Calu3 (cell line): ENCODE measurements at regions not wholly inside any gene's neighbourhood (a gene's known extent, or its start where the extent isn't known, plus 50 kb on each side); places are given as distances from the start of the nearest gene placed in this dataset.

Experiments used
- BruUV-seq: library from RNA; stranded (reverse); fragments of 400-500 nt; replicated peaks from 2 replicates; lab custom pipeline; 2021; lab: Mats Ljungman, UMichigan
- CTCF ChIA-PET: fragments of 300-600 bp; sonication (Branson Sonifier 250); formaldehyde crosslinking; loops from one replicate; lab custom pipeline; 2022; ENCODE audit warnings: antibody characterized with exemption; lab: Charles Lee
- DNase-seq: peaks from one replicate; pipeline ENCODE4 v3.0.0; 2022
- H3K27ac Mint-ChIP-seq: one replicate; pipeline ENCODE4 v1.8.0; 2022; ENCODE audit warnings: mixed read lengths; ENCODE audit not compliant: unreplicated experiment
- H3K27me3 Mint-ChIP-seq: one replicate; pipeline ENCODE4 v1.8.0; 2022; ENCODE audit warnings: mixed read lengths; ENCODE audit not compliant: unreplicated experiment
- H3K36me3 Mint-ChIP-seq: one replicate; pipeline ENCODE4 v1.8.0; 2022; ENCODE audit warnings: mild to moderate bottlenecking, moderate library complexity, mixed read lengths; ENCODE audit not compliant: insufficient read depth, unreplicated experiment
- H3K4me1 Mint-ChIP-seq: one replicate; pipeline ENCODE4 v1.8.0; 2022; ENCODE audit warnings: mild to moderate bottlenecking, low read depth, mixed read lengths; ENCODE audit not compliant: unreplicated experiment
- H3K4me3 Mint-ChIP-seq: one replicate; pipeline ENCODE4 v1.8.0; 2022; ENCODE audit warnings: mild to moderate bottlenecking, low read depth, moderate library complexity, mixed read lengths; ENCODE audit not compliant: unreplicated experiment
- H3K9me3 Mint-ChIP-seq: one replicate; pipeline ENCODE4 v1.8.0; 2022; ENCODE audit warnings: low read depth, mixed read lengths; ENCODE audit not compliant: unreplicated experiment
- CTCF ChIP-seq: fragments of 200-600 bp; IDR thresholded peaks from one replicate; pipeline ENCODE4 v1.8.0; 2022; ENCODE audit warnings: antibody characterized with exemption; ENCODE audit not compliant: unreplicated experiment
- intact Hi-C: fragments of 100-400 bp; cut with micrococcal nuclease; formaldehyde crosslinking; loops from one replicate; pipeline ENCODE4 v1.10.0; 2022; ENCODE audit not compliant: unreplicated experiment

- no TSS peak for BruUV-seq
- DNase-seq, result no peak
Measured at GRCh38 chr2:66665124-66665984, 230.4 kb downstream of the MEIS1 start.

GRCh38 chr2:66667301-66667700 lies 232.4 kb downstream of the MEIS1 start:
- no peaks in the 10 kb centered on the region for H3K27me3 Mint-ChIP-seq
- BruUV-seq, result no TSS peak
- H3K36me3 Mint-ChIP-seq, result no peaks in the 10 kb centered on the region
- H3K27ac Mint-ChIP-seq, result no peak overlapping the region
- DNase-seq, result no peak
- CTCF ChIA-PET, result no interaction called here
- H3K4me3 Mint-ChIP-seq, result no peak overlapping the region
- intact Hi-C loops, result no loop called here
- H3K4me1 Mint-ChIP-seq, result no peaks in the 10 kb centered on the region
- no peaks in the 10 kb centered on the region for H3K9me3 Mint-ChIP-seq
- TF ChIP-seq CTCF, result no peak

More at GRCh38 chr2:66665124-66665984, 230.4 kb downstream of the MEIS1 start:
- Mint-ChIP-seq H3K27ac (no peak overlapping the region), H3K36me3 (no peaks in the 10 kb centered on the region), H3K4me1 (no peaks in the 10 kb centered on the region), H3K4me3 (no peak overlapping the region), H3K27me3 (peaks cover 3% of the 10 kb centered on the region), H3K9me3 (no peaks in the 10 kb centered on the region)
- CTCF ChIA-PET, result no interaction called here
- intact Hi-C loops, result no loop called here
- TF ChIP-seq CTCF, result no peak

- no peak for DNase-seq
- TF ChIP-seq CTCF, result no peak
- Mint-ChIP-seq H3K36me3 (no peaks in the 10 kb centered on the region), H3K4me1 (no peaks in the 10 kb centered on the region), H3K4me3 (no peak overlapping the region), H3K9me3 (no peaks in the 10 kb centered on the region), H3K27me3 (no peaks in the 10 kb centered on the region), H3K27ac (no peak overlapping the region)
- intact Hi-C loops, result no loop called here
- CTCF ChIA-PET, result no interaction called here
- no TSS peak for BruUV-seq
Measured at GRCh38 chr2:66673286-66673685, 238.4 kb downstream of the MEIS1 start.

GRCh38 chr2:66674087-66674486 lies 239.2 kb downstream of the MEIS1 start:
- intact Hi-C loops, result no loop called here
- no peak overlapping the region for H3K4me3 Mint-ChIP-seq
- no peak overlapping the region for H3K27ac Mint-ChIP-seq
- CTCF ChIA-PET, result no interaction called here
- no peaks in the 10 kb centered on the region for H3K36me3 Mint-ChIP-seq
- TF ChIP-seq CTCF, result no peak
- no peaks in the 10 kb centered on the region for H3K4me1 Mint-ChIP-seq
- no TSS peak for BruUV-seq
- H3K9me3 Mint-ChIP-seq, result no peaks in the 10 kb centered on the region
- no peak for DNase-seq
- no peaks in the 10 kb centered on the region for H3K27me3 Mint-ChIP-seq
